HEK293T (cell line): ENCODE measurements at regions not wholly inside any gene's neighbourhood (a gene's known extent, or its start where the extent isn't known, plus 50 kb on each side); places are given as distances from the start of the nearest gene placed in this dataset.

Source experiments
- CTCF ChIA-PET: fragments of 350-600 bp; formaldehyde crosslinking; extraction: SDS; loops from one replicate; lab custom pipeline; 2021; ENCODE audit warnings: antibody characterized with exemption, inconsistent platforms; lab: Yijun Ruan, JAX
- POLR2A ChIA-PET: fragments of 350-600 bp; formaldehyde crosslinking; extraction: SDS; loops from one replicate; lab custom pipeline; 2020; ENCODE audit warnings: antibody characterized with exemption, inconsistent platforms; lab: Yijun Ruan, JAX
- DNase-seq: peaks from one replicate; pipeline ENCODE4 v3.0.0; 2012; ENCODE audit warnings: mixed read lengths; ENCODE audit errors: extremely low spot score
- ARNT ChIP-seq: fragments of 450-650 bp; IDR thresholded peaks from 2 replicates; pipeline ENCODE4 v1.6.1; 2017; ENCODE audit warnings: mild to moderate bottlenecking
- BHLHE40 ChIP-seq: fragments of 450-650 bp; IDR thresholded peaks from 2 replicates; pipeline ENCODE4 v1.6.1; 2016; ENCODE audit warnings: mild to moderate bottlenecking, moderate library complexity, borderline replicate concordance
- CTBP1 ChIP-seq: fragments of 450-650 bp; IDR thresholded peaks from 2 replicates; pipeline ENCODE4 v1.6.1; 2016; ENCODE audit warnings: borderline replicate concordance
- ELF4 ChIP-seq: fragments of 450-650 bp; IDR thresholded peaks from 2 replicates; pipeline ENCODE4 v1.6.1; 2017; ENCODE audit warnings: antibody characterized with exemption
- FOXA1 ChIP-seq: fragments of 450-650 bp; IDR thresholded peaks from 2 replicates; pipeline ENCODE4 v1.6.1; 2016; ENCODE audit warnings: mild to moderate bottlenecking
- FOXK2 ChIP-seq: fragments of 450-650 bp; IDR thresholded peaks from 2 replicates; pipeline ENCODE4 v1.6.1; 2016; ENCODE audit warnings: mild to moderate bottlenecking
- FOXM1 ChIP-seq: fragments of 450-650 bp; IDR thresholded peaks from 2 replicates; pipeline ENCODE4 v1.6.1; 2017; ENCODE audit warnings: mild to moderate bottlenecking, borderline replicate concordance
- HDGF ChIP-seq: fragments of 450-650 bp; IDR thresholded peaks from 2 replicates; pipeline ENCODE4 v1.6.1; 2017; ENCODE audit warnings: antibody characterized with exemption, borderline replicate concordance
- L3MBTL2 ChIP-seq: fragments of 450-650 bp; conservative IDR thresholded peaks from 2 replicates; pipeline ENCODE4 v1.6.1; 2016; ENCODE audit warnings: mild to moderate bottlenecking
- LEF1 ChIP-seq: fragments of 450-650 bp; IDR thresholded peaks from 2 replicates; pipeline ENCODE4 v1.6.1; 2017; ENCODE audit warnings: mild to moderate bottlenecking, borderline replicate concordance
- NFRKB ChIP-seq: fragments of 450-650 bp; IDR thresholded peaks from 2 replicates; pipeline ENCODE4 v1.6.1; 2016; ENCODE audit warnings: mild to moderate bottlenecking, moderate library complexity
- SP1 ChIP-seq: fragments of 450-650 bp; IDR thresholded peaks from 2 replicates; pipeline ENCODE4 v1.6.1; 2017
- SUZ12 ChIP-seq: fragments of 450-650 bp; IDR thresholded peaks from 2 replicates; pipeline ENCODE4 v1.6.1; 2016; ENCODE audit warnings: mild to moderate bottlenecking
- TARDBP ChIP-seq: fragments of 450-650 bp; IDR thresholded peaks from 2 replicates; pipeline ENCODE4 v1.6.1; 2016
- ZNF384 ChIP-seq: fragments of 450-650 bp; IDR thresholded peaks from 2 replicates; pipeline ENCODE4 v1.6.1; 2016
- TF ChIP-seq, protein P1 (sequence below): fragments of 450-650 bp; IDR thresholded peaks from 2 replicates; pipeline ENCODE4 v1.6.1; 2016

DNA sequence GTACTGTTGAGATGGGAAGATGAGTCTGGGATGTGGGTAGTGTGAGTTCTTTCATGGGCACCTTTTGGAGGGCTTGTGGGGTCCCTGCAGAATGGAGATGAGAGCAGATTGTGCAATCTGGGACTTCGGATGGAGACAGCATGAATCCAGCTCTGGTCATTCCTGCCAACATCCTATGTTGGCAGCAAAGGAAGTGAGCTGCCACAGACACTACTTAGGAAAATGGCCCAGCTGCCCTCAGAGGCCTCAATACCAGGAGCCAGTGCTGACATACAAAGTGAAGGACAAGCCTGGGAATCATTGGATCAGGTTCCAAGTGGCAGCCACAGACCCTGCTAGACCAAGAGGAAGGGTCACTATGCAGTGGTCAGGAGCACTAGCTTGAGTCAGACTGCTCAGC lies 402.8 kb downstream of the CDK5RAP2 start:
- TF ChIP-seq SUZ12 (no peak), BHLHE40 (no peak), FOXA1 (no peak), FOXK2 (no peak), ZNF384 (no peak), TARDBP (no peak), FOXM1 (no peak), ARNT (no peak), NFRKB (no peak), CTBP1 (no peak), HDGF (no peak), SP1 (no peak)
- ChIA-PET POLR2A (no interaction called here), CTCF (no interaction called here)
- no peak for DNase-seq

DNA sequence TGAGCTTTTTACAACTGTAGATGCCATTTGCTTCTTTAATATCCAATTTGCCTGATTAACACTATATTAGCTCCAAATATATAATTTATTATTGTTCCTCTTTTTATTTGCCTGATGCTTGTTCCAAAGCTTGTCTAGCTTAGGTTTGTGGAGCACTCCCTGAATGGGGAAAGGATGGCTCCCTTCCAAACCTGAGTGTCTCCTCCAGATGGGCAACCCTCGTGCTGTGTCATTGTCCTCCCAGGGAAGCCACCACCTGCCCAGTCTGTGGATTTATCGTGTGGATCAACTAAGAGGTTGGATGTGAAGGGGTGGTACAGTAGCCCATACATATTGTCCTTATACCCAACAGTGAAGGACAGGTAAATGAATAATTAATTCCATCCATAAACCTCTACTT lies 404.9 kb downstream of the CDK5RAP2 start:
- POLR2A ChIA-PET = no interaction called here
- CTCF ChIA-PET = no interaction called here
- TF ChIP-seq TARDBP (no peak), HDGF (no peak), ZNF384 (no peak), ARNT (no peak), FOXK2 (no peak), BHLHE40 (no peak)
- no peak for DNase-seq

DNA sequence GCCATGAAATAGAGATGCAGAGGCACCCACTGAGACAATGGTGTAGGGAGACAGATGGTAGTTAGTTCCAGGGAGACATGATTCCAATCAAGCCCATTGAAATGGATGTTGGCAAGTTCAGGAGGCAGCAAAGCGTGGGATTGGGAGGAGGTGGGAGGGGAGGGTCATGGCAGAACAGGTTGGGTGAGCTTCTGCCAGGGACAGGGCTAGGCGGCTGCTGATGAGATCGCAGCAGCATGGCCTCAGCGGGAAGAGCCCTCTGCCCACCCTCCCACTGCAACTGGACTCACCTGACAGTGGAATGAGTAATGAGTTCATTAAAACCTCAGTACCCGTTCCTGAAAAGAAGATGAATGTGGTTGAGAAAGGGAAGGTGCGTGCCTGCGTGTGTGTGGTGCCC lies 418.2 kb downstream of the CDK5RAP2 start:
- ChIA-PET CTCF (no interaction called here), POLR2A (no interaction called here)
- TF ChIP-seq L3MBTL2 (no peak), ELF4 (no peak), NFRKB (no peak), ARNT (no peak), CTBP1 (no peak), TARDBP (no peak), HDGF (no peak), FOXA1 (no peak), ZNF384 (no peak), LEF1 (no peak), FOXK2 (no peak), BHLHE40 (no peak), SP1 (no peak), SUZ12 (no peak), FOXM1 (no peak)
- TF ChIP-seq, protein P1, sequence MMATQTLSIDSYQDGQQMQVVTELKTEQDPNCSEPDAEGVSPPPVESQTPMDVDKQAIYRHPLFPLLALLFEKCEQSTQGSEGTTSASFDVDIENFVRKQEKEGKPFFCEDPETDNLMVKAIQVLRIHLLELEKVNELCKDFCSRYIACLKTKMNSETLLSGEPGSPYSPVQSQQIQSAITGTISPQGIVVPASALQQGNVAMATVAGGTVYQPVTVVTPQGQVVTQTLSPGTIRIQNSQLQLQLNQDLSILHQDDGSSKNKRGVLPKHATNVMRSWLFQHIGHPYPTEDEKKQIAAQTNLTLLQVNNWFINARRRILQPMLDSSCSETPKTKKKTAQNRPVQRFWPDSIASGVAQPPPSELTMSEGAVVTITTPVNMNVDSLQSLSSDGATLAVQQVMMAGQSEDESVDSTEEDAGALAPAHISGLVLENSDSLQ = no peak
- no peak for DNase-seq

DNA sequence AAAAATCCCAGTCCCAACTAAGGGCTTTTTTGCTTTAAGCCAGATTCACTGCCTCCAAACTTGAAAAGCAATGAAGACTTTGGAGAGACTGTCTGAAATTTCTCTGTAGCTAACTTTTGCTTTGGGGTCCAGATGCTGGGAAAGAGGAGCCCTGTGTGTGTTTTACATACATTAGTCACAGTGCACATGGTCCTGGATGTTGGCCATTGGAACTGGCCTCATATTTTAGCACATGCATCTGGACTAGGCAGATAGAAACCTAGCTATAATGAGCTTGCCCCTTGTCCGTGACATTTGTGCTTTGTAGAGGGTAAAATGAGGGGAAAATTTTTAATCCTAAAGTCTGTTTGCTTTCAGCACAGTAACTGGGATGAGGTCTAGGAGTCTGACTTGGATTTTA lies 421.7 kb downstream of the CDK5RAP2 start:
- DNase-seq = no peak
- ChIA-PET CTCF (no interaction called here), POLR2A (no interaction called here)
- TF ChIP-seq ZNF384 = no peak
- no peak for TF ChIP-seq CTBP1
- no peak for TF ChIP-seq FOXM1
- TF ChIP-seq TARDBP = no peak
- TF ChIP-seq, protein P1 = no peak
- no peak for TF ChIP-seq L3MBTL2
- no peak for TF ChIP-seq ARNT
- TF ChIP-seq SUZ12 = no peak
- TF ChIP-seq HDGF = no peak
- TF ChIP-seq NFRKB = no peak
- TF ChIP-seq SP1 = no peak
- TF ChIP-seq ELF4 = no peak
- TF ChIP-seq BHLHE40 = no peak
- no peak for TF ChIP-seq FOXK2
- TF ChIP-seq FOXA1 = no peak

DNA sequence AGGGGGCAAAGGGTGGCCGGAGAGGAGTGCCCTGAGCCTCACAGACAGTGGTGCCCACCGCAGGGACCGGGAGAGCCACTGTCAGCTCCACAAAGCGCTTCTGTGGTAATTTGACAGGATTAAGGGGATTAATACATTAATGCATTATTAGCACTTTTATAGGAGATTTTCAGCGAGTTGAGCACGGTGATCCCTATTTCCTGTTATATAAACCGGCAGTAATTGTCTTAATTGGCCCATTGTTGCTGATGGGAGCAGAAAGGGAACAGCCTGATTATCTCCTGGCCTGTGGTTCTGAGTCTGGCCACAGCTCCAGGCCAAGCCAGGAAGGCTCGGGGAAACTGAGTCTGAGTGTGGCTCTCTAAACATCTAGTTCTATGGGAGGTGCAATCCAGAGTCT lies 423.6 kb downstream of the CDK5RAP2 start:
- ChIA-PET POLR2A (no interaction called here), CTCF (no interaction called here)
- no peak for TF ChIP-seq FOXM1
- no peak for DNase-seq

DNA sequence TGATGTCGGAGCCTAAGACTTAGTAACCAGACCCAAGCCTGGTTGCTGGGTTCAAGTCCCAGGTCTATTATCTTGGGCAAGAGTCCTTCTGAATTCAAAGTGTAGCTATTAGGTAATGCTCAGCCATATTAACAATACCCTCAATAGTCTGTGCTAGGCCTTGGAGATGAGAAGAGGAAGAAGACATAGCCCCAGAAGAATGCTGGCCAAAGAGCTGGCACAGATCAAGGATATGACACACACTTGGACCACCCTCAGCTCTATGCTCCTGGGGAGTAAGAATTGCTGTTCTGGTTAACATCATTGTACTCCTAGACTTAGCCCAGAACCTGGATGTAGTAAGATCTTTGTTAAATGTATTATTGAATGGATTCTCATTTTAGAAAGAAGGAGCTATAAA lies 426.7 kb downstream of the CDK5RAP2 start:
- no peak for DNase-seq
- TF ChIP-seq FOXM1 = no peak
- no peak for TF ChIP-seq BHLHE40
- no peak for TF ChIP-seq HDGF
- no peak for TF ChIP-seq ARNT
- TF ChIP-seq TARDBP = no peak
- TF ChIP-seq ELF4 = no peak
- TF ChIP-seq SP1 = no peak
- TF ChIP-seq ZNF384 = no peak
- no peak for TF ChIP-seq L3MBTL2
- TF ChIP-seq LEF1 = no peak
- no peak for TF ChIP-seq FOXA1
- no peak for TF ChIP-seq NFRKB
- ChIA-PET POLR2A (no interaction called here), CTCF (no interaction called here)

DNA sequence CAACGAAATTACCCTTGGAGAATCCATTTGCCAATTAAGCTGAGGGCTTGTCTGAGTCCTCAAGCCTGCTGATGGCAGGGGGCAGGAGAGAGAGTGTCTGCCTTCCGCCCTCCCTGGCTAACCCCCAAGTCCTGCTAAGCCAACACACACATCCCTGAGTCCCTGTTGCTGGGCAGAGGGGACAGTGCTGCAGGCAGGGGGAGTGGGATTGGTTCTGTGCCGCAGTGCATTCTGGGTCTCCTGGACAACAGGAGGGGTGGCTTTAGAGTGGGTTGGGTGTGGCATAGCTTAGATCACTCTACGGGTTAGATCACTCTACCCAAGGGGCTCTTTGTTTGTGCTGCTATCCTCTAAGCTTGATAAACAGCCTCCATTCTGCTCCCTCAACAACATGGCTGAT lies 427.7 kb downstream of the CDK5RAP2 start:
- no peak for TF ChIP-seq NFRKB
- no peak for TF ChIP-seq FOXA1
- no peak for TF ChIP-seq ZNF384
- TF ChIP-seq BHLHE40 = no peak
- TF ChIP-seq FOXK2 = no peak
- TF ChIP-seq L3MBTL2 = no peak
- TF ChIP-seq TARDBP = no peak
- TF ChIP-seq ELF4 = no peak
- no peak for TF ChIP-seq SUZ12
- DNase-seq = peak; percentile 20
- POLR2A ChIA-PET = no interaction called here
- CTCF ChIA-PET = no interaction called here
